Activated naive CD4-positive, alpha-beta T cell treated with anti-CD3 and anti-CD28 coated beads, Interleukin-2, amount 10 ng/mL, durations not matched to agents 7 days and 5 days (primary cell): ENCODE measurements at regions not wholly inside any gene's neighbourhood (a gene's known extent, or its start where the extent isn't known, plus 50 kb on each side); places are given as distances from the start of the nearest gene placed in this dataset.

Experiments used
- CTCF ChIA-PET: fragments of 350-600 bp; sonication (Branson Sonifier 250); formaldehyde crosslinking; loops from one replicate; lab custom pipeline; 2021; ENCODE audit warnings: antibody characterized with exemption; lab: Charles Lee
- DNase-seq: peaks from one replicate; pipeline ENCODE4 v3.0.0-alpha.2; 2020
- H3K27ac Mint-ChIP-seq: one replicate; pipeline ENCODE4 v1.8.0; 2021; ENCODE audit warnings: mild to moderate bottlenecking, moderate library complexity, mixed read lengths
- H3K27me3 Mint-ChIP-seq: one replicate; pipeline ENCODE4 v1.8.0; 2021; ENCODE audit warnings: mild to moderate bottlenecking, mixed read lengths
- H3K36me3 Mint-ChIP-seq: one replicate; pipeline ENCODE4 v1.8.0; 2021; ENCODE audit warnings: mixed read lengths
- H3K4me1 Mint-ChIP-seq: one replicate; pipeline ENCODE4 v1.8.0; 2021; ENCODE audit warnings: mixed read lengths
- H3K4me3 Mint-ChIP-seq: one replicate; pipeline ENCODE4 v1.8.0; 2021; ENCODE audit warnings: mild to moderate bottlenecking, moderate library complexity, mixed read lengths
- H3K9me3 Mint-ChIP-seq: one replicate; pipeline ENCODE4 v1.8.0; 2021; ENCODE audit warnings: mixed read lengths

DNA sequence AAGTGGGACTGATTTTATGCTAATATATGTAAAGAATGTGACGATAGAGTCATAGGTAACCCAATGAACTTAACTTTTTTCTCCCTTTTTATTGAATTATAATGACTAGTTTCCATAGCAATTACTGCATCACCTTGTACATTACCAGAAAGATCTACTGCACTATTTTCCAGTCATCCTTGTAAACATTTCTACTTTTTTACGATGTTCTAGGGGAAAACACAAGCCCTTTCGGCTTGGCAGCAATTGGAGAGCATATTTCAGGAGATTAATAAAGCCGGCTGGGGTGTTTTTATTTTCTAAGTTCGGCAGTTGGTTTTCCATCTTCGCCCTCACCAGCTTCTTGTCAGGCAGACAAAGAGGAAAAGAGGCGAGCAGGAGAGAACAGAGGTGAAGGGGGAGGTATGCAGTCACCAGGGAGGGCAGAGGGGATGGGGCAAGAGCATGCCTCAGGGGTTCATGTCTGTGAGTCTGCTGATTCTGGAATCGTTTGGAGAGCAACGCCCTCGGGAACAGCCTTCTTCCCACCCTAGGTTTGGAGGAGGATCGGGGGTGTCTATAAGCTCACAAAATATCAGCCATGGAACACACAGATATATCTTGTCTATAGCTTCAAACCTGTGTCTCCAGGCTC, 476.4 kb downstream of the MIAT start:
- no peak overlapping the region for H3K4me3 Mint-ChIP-seq
- H3K36me3 Mint-ChIP-seq = no peaks in the 10 kb centered on the region
- no peaks in the 10 kb centered on the region for H3K9me3 Mint-ChIP-seq
- CTCF ChIA-PET = no interaction called here
- H3K27me3 Mint-ChIP-seq = peaks cover 22% of the 10 kb centered on the region
- H3K4me1 Mint-ChIP-seq = no peaks in the 10 kb centered on the region
- DNase-seq = no peak
- no peak overlapping the region for H3K27ac Mint-ChIP-seq

DNA sequence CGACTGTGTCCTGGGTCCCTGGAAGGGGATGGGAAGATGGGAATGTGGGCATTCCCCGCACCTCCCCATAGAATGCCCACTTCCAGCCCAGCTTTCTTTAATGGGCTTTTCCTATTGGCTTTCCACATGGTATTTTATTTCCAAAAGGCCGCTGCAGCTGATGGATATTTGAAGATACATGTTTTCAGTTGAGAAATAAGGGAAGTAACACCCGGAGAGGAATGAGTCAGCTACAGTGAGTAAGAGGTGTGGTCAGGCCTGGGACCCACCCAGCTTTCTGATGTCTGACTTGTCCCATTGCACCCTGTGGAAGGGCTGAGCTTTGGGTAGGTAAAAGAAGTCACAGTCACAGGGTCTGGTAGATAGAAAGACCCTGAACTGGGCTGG, 476.9 kb downstream of the MIAT start:
- Mint-ChIP-seq H3K9me3 (no peaks in the 10 kb centered on the region), H3K4me3 (no peak overlapping the region), H3K27ac (no peak overlapping the region), H3K36me3 (no peaks in the 10 kb centered on the region), H3K4me1 (no peaks in the 10 kb centered on the region), H3K27me3 (peaks cover 20% of the 10 kb centered on the region)
- no peak for DNase-seq
- CTCF ChIA-PET = no interaction called here

DNA sequence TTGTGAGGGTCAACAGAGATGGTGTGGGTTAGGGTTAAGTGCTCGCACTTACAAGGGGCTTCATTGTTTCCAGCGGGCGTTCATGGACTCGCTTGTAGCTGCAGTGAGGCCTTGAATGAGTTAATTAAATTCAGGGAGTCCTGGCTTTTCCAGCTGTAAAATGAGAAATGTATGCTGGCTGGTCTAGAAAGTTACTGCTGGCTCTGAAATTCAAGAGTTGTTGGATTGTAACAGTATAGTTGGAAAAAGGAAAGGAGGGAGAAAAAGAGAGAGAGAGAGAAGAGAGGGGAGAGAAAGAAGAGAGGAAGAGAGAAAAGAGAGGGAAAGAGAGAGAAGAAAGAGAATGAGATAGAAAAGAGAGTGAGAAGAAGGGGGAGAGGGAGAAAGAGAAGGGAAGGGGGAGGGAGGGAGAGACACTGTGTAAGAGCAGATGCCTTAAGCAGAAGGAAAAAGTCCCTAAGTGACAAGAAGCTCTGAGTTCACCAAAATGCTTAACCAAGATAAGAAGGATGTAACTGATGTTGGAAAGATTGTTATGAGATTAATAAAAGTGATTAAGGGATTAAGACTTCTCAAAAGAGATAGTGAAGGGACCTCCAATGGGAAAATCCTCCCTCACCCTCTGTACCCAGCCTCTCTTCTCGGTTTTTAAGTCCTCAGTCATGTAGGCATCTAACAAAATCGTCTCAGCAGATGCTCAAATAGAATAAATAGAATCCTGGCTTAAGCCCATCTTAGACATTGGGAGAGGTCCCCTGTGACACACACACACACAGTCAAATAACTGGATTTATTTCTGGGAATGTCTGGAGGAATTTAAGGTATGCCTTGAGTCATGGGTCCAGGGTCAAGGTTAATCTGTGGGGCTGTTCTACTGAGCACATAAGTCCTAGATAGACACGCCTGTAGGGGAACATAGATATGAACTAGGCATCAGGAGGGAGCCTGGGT, 477.9 kb downstream of the MIAT start:
- DNase-seq = no peak
- no peaks in the 10 kb centered on the region for H3K36me3 Mint-ChIP-seq

DNA sequence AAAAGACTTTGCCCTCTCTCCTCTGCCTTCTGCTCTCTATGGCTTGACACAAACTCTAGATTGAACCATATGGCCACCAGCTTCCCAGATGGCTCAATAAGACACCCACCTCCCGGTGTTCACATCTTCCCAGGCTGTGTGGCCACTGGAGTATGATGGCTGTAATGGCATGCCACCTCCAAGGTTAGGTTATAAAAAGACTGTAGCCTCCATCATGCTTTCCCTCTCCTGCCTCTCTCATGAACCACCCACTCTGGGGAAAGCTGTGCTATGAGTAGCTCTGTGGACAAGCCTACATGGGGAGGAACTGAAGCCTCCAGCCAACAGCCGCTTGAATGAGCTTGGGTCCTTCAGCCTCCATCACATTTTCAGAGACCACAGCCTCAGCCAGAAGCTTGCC, 479.2 kb downstream of the MIAT start:
- no peaks in the 10 kb centered on the region for H3K36me3 Mint-ChIP-seq
- CTCF ChIA-PET = no interaction called here

More for the DNA sequence above, 477.9 kb downstream of the MIAT start:
- CTCF ChIA-PET = no interaction called here
- Mint-ChIP-seq H3K27me3 (peaks cover 20% of the 10 kb centered on the region), H3K27ac (no peak overlapping the region), H3K4me3 (no peak overlapping the region), H3K4me1 (no peaks in the 10 kb centered on the region), H3K9me3 (no peaks in the 10 kb centered on the region)

DNA sequence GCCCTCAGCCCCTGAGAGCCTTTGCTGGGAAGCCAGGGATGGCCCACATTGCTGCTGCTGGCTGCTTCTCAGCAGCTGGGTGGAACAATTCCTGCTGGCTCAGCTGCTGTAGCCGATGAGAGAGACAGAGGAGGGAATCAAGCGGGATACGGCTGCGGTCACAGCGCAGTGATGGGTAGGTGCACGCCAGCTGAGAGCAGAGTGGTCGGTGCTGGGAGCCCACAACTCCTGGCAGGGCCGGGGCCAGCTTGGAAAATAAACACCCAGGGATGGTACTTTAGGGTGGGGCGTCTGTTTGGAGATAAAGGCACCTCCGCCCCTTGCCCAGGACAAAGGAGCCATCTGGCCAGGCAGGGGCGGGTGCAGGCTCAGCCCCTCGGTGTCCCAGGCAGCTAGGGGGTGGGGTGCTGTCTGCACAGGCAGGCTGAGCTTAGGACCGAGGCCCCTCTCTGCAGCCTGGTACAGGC, 480.5 kb downstream of the MIAT start:
- Mint-ChIP-seq H3K9me3 (no peaks in the 10 kb centered on the region), H3K36me3 (no peaks in the 10 kb centered on the region), H3K4me1 (no peaks in the 10 kb centered on the region), H3K27ac (no peak overlapping the region), H3K4me3 (no peak overlapping the region), H3K27me3 (peaks cover 9% of the 10 kb centered on the region)
- no peak for DNase-seq
- CTCF ChIA-PET = no interaction called here

More for the DNA sequence above, 479.2 kb downstream of the MIAT start:
- peaks cover 20% of the 10 kb centered on the region for H3K27me3 Mint-ChIP-seq
- no peak overlapping the region for H3K27ac Mint-ChIP-seq
- no peak overlapping the region for H3K4me3 Mint-ChIP-seq
- H3K4me1 Mint-ChIP-seq = no peaks in the 10 kb centered on the region
- no peak for DNase-seq
- no peaks in the 10 kb centered on the region for H3K9me3 Mint-ChIP-seq

DNA sequence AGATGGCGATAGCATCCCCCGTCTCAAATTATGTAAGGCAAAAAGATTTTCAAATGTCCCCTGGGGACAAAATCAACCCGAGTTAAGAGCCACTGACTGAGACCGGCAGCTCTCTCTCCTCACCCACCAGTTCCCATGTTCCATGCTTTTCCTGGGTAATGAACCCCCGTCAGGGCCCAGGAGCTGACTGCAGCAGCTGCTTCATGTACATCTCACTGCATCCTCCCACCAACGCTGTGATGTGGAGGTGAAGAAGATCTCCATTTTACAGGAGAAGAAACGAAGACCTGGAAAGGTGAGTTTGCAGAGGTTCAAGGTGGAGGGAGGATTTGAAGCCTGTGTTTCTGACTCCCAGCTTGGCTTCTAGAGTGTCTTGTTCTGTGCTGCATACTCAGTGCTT, 481.1 kb downstream of the MIAT start:
- DNase-seq = no peak
- Mint-ChIP-seq H3K4me3 (no peak overlapping the region), H3K27ac (no peak overlapping the region), H3K27me3 (peaks cover 4% of the 10 kb centered on the region), H3K36me3 (no peaks in the 10 kb centered on the region), H3K4me1 (no peaks in the 10 kb centered on the region), H3K9me3 (no peaks in the 10 kb centered on the region)
- CTCF ChIA-PET = no interaction called here

DNA sequence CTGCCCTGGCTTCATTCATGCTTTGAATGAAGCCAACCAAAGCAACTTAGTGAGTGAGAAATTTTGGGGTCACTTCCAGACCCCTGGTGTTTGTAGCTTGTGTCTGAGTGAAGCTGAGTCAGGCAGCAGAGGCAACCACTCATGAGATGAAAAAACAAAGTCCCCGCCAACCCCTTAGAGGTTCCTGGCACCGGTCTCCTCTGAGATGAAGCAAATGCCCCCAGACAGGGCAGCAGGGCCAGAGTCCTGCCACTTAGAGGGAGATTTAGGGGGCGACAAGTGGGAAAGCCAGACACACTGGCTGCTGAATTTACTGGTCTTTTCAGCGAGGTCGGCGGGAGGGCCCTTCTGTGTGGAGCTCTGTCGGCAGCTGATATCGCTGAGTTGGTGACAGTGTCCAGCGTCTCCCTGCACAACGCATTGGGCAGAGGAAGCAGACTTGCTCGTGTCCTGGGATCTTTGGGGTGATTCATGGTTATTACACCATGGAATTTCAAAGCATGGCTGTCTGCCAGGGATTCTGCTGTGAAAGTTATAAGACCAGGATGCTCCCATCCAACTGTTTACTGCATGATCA, 482.6 kb downstream of the MIAT start:
- H3K27ac Mint-ChIP-seq = no peak overlapping the region
- no peaks in the 10 kb centered on the region for H3K4me1 Mint-ChIP-seq
- no peak overlapping the region for H3K4me3 Mint-ChIP-seq
- no peaks in the 10 kb centered on the region for H3K9me3 Mint-ChIP-seq
- no peaks in the 10 kb centered on the region for H3K36me3 Mint-ChIP-seq
- H3K27me3 Mint-ChIP-seq = peaks cover 3% of the 10 kb centered on the region
- CTCF ChIA-PET = no interaction called here
- no peak for DNase-seq

DNA sequence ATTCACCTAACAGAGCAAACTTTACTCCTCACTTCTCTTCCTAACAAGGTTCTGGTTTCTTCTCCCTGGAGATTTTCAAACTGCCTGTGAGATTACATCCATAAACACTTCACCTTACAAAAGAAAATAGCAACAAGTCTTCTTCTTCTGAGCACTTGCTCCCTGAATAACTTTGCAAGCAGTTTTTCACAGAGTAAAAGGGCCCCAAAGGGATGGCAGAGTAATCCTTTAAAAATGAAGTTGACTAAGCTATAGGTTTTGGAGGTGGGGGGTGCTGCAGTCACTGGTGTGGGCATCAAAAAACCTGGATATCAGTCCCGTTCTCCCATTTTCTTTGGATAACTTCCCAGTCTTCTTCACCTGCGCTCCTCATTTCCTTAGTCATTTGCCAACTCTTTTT, 484.9 kb downstream of the MIAT start:
- Mint-ChIP-seq H3K4me3 (no peak overlapping the region), H3K27ac (no peak overlapping the region), H3K4me1 (no peaks in the 10 kb centered on the region), H3K36me3 (no peaks in the 10 kb centered on the region), H3K27me3 (no peaks in the 10 kb centered on the region), H3K9me3 (no peaks in the 10 kb centered on the region)
- no peak for DNase-seq
- CTCF ChIA-PET = no interaction called here

DNA sequence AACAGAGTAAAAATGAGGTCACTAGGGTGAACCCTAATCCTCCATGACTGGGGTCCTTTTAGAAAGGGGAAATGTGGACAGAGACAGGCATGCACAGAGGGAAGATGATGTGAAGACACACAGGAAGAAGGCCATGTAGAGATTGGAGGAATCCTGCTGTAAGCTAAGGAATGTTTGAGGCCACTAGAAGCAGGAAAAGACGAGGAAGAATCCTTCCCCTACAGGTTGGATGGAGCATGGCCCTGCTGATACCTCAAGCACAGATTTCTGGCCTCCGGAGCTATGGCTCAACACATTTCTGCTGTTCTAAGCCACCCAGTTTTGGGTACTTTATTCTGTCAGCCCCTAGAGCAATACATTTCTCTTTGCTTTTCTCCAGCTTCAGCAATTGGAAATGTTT, 486.9 kb downstream of the MIAT start:
- H3K27me3 Mint-ChIP-seq = no peaks in the 10 kb centered on the region
- CTCF ChIA-PET = no interaction called here
- no peak overlapping the region for H3K27ac Mint-ChIP-seq
- no peak overlapping the region for H3K4me3 Mint-ChIP-seq
- H3K9me3 Mint-ChIP-seq = peaks cover 2% of the 10 kb centered on the region
- H3K4me1 Mint-ChIP-seq = no peaks in the 10 kb centered on the region
- no peak for DNase-seq
- H3K36me3 Mint-ChIP-seq = no peaks in the 10 kb centered on the region

DNA sequence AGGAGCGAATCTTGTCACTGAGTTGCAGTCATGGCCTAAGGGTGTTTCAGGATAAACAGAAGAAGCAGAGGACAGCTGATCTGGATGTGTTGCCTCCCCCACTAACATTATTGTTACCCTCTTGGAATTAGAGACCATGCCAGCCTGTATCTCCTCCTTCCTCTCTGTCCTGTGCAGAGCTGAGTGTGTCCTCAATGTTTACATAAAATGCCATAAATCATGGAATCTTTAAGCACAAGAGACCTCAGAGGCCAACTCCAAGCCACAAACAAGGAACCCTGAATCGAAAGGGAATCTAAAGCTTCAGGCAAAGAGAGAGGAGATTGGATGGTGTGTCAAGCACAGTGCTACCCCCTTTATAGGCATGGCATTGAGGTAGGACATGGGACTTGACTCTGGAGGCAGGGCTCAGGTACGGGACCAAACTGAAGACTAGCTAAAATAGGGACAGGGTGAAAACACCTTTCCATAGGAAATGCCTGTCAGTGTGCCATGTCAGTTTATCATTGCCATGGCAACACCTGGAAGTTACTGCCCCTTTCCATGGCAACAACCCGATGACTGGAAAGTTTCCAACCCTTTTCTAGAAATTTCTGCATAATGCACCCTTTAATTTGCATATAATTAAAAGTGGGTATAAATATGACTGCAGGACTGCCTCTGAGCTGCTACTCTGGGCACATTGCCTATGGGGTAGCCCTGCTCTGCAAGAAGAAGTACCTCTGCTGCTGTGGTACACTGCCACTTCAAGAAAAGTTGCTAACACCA, 489.7 kb downstream of the MIAT start:
- Mint-ChIP-seq H3K27me3 (peaks cover 8% of the 10 kb centered on the region), H3K4me3 (no peak overlapping the region), H3K27ac (no peak overlapping the region), H3K36me3 (no peaks in the 10 kb centered on the region), H3K9me3 (peaks cover 2% of the 10 kb centered on the region), H3K4me1 (peaks cover 4% of the 10 kb centered on the region)
- CTCF ChIA-PET = no interaction called here
- DNase-seq = no peak

DNA sequence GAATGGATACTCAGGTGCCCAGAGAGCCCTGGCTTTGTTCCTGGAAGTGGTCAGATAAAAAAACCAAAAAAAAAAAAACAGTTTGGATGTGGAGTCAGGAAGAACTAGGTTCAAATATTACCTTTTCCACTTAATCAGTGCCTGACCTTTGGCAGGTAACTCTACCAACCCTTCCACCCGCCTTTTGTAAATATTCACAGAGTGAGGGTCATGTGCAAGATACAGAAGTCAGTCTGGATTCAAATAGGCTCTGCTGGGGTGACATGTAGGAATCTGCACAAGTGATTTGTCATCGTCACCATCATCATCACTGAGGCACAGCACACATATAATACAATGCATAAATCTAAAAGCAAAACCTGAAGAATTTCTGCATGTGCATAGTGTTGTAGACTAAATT, 490.7 kb downstream of the MIAT start:
- peaks cover 2% of the 10 kb centered on the region for H3K9me3 Mint-ChIP-seq
- H3K36me3 Mint-ChIP-seq = no peaks in the 10 kb centered on the region
- H3K4me3 Mint-ChIP-seq = no peak overlapping the region
- H3K27ac Mint-ChIP-seq = no peak overlapping the region
- peaks cover 4% of the 10 kb centered on the region for H3K4me1 Mint-ChIP-seq
- H3K27me3 Mint-ChIP-seq = peaks cover 8% of the 10 kb centered on the region
- CTCF ChIA-PET = no interaction called here
- DNase-seq = no peak

DNA sequence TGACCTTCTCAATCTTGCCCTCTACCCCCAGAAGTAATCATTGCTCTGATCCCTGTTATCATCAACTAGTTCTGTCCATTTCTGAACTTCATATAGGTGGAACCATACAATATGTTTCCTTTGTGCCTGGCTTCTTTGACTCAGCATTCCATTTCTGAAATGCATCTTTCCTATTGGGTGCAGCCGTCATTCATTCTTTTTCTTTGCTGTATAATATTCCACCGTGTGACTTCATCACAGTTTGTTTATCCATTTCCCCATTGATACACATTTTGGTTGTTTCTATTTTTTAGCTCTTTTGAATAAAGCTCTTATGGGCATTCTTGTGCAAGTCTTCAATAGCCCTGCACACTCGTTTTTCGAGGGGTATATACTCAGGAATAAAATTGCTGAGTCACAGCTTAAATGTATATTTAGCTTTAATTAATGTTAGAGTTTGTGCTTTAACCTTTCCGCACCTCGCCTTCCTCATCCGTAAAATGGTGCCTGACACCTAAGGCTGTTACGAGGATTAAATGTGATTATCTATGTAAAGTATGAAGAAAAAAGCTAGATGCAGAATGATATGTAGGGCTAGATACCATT, 491.6 kb downstream of the MIAT start:
- H3K4me3 Mint-ChIP-seq = no peak overlapping the region
- CTCF ChIA-PET = no interaction called here

DNA sequence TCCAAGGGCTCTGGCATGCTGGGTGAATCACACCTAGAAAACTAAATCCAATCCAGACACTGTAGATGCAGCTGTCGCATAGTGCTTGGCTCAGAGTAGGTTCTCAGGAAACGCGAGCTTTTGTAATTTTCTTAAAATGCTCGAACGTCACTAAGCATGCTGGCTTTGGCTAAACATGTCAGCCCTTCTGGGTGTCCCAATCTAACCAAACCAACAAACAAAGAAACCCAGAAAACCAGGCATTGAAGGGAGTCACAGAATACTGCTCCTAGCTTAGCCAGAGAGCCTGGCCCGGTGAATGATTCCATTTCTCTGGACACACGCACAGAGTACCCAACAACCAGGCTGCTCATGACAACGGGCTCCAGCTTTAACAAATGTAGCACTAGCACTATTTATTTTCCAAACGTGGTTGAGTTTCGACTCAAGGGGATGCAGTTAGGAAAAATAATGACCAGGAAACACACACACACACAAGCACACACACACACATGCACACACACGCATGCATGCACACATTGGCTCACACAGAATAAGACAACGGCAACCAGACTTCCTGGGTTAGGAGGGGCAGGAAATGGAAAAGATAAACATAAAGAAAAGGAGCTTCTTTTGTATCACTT, 492.6 kb downstream of the MIAT start:
- Mint-ChIP-seq H3K27ac (no peak overlapping the region), H3K4me3 (no peak overlapping the region)

More for the DNA sequence above, 491.6 kb downstream of the MIAT start:
- Mint-ChIP-seq H3K27me3 (peaks cover 10% of the 10 kb centered on the region), H3K27ac (no peak overlapping the region), H3K36me3 (no peaks in the 10 kb centered on the region), H3K9me3 (peaks cover 2% of the 10 kb centered on the region), H3K4me1 (peaks cover 4% of the 10 kb centered on the region)
- no peak for DNase-seq

More for the DNA sequence above, 492.6 kb downstream of the MIAT start:
- CTCF ChIA-PET = no interaction called here
- H3K36me3 Mint-ChIP-seq = no peaks in the 10 kb centered on the region
- peaks cover 2% of the 10 kb centered on the region for H3K9me3 Mint-ChIP-seq
- no peak for DNase-seq
- peaks cover 15% of the 10 kb centered on the region for H3K27me3 Mint-ChIP-seq
- H3K4me1 Mint-ChIP-seq = peaks cover 4% of the 10 kb centered on the region
